GM12872 (cell line): ENCODE measurements at regions not wholly inside any gene's neighbourhood (a gene's known extent, or its start where the extent isn't known, plus 50 kb on each side); places are given as distances from the start of the nearest gene placed in this dataset.

Experiments
- CTCF ChIP-seq: IDR thresholded peaks from 3 replicates; pipeline ENCODE4 v1.5.1; 2011; ENCODE audit warnings: low read depth, mild to moderate bottlenecking, low read length, moderate library complexity; ENCODE audit not compliant: insufficient read depth

GRCh38 chr5:30500513-30500912, 693.0 kb upstream of the CDH6 start:
- TF ChIP-seq CTCF, result no peak

GRCh38 chr5:30499402-30499801, 694.1 kb upstream of the CDH6 start:
- no peak for TF ChIP-seq CTCF

GRCh38 chr5:30498972-30499371, 694.5 kb upstream of the CDH6 start:
- no peak for TF ChIP-seq CTCF

GRCh38 chr5:30479104-30479503, 714.4 kb upstream of the CDH6 start:
- TF ChIP-seq CTCF, result no peak

GRCh38 chr5:30475429-30475828, 718.1 kb upstream of the CDH6 start:
- no peak for TF ChIP-seq CTCF

GRCh38 chr5:30469691-30470090, 723.8 kb upstream of the CDH6 start:
- TF ChIP-seq CTCF, result no peak

GRCh38 chr5:30458681-30459080, 734.8 kb upstream of the CDH6 start:
- no peak for TF ChIP-seq CTCF

- no peak for TF ChIP-seq CTCF
Measured at GRCh38 chr5:30453168-30453567, 740.3 kb upstream of the CDH6 start.
